A549 (cell line): ENCODE measurements at regions not wholly inside any gene's neighbourhood (a gene's known extent, or its start where the extent isn't known, plus 50 kb on each side); places are given as distances from the start of the nearest gene placed in this dataset.

ENCODE experiments used
- ATAC-seq, 2 experiments: fragments of 200-7000 bp in 1 of 2; fragments of >200 bp in 1 of 2; cut with Nextera tagmentation in 1 of 2; cut with Tn5 transposase in 1 of 2; 3 replicates each; pipeline versions ENCODE4 v1.8.0 to v1.9.1; 2018 to 2020; ENCODE audit warnings: mild to moderate bottlenecking in 1 of 2, moderate library complexity in 1 of 2
- CTCF ChIA-PET: fragments of 300-600 bp; sonication (Branson Sonifier 250); formaldehyde crosslinking; extraction: SDS; loops from one replicate; lab custom pipeline; 2021; ENCODE audit warnings: antibody characterized with exemption, inconsistent platforms; lab: Yijun Ruan, JAX
- POLR2A ChIA-PET: fragments of 350-600 bp; formaldehyde crosslinking; extraction: SDS; loops from one replicate; lab custom pipeline; 2021; ENCODE audit warnings: antibody characterized with exemption, inconsistent platforms; lab: Yijun Ruan, JAX
- DNase-seq, 2 experiments: peaks; one replicate each; pipeline versions ENCODE4 v3.0.0 to v3.0.0-alpha.2; 2011 to 2016; ENCODE audit warnings: low read depth in 1 of 2, low spot score in 1 of 2
- FAIRE-seq: peaks from 2 replicates; lab custom pipeline; 2011; peaks lifted over from hg19 to GRCh38; lab: Jason Lieb, UNC
- H3K27ac ChIP-seq, 2 experiments: fragments of >200 bp; sonication (Bioruptor Twin); formaldehyde crosslinking; 3 replicates each; pipeline ENCODE4 v1.5.1; 2016 to 2017
- H3K4me1 ChIP-seq: fragments of >200 bp; sonication (Bioruptor Twin); formaldehyde crosslinking; 3 replicates; pipeline ENCODE4 v1.6.1; 2016
- H3K4me2 ChIP-seq: fragments of >200 bp; sonication (Bioruptor Twin); formaldehyde crosslinking; 3 replicates; pipeline ENCODE4 v1.6.1; 2016
- H3K4me3 ChIP-seq: fragments of >200 bp; sonication (Bioruptor Twin); formaldehyde crosslinking; 3 replicates; pipeline ENCODE4 v1.5.1; 2016
- H3K9me3 ChIP-seq: fragments of >200 bp; sonication (Bioruptor Twin); formaldehyde crosslinking; 3 replicates; pipeline ENCODE4 v1.6.1; 2016
- BHLHE40 ChIP-seq: IDR thresholded peaks from 2 replicates; pipeline ENCODE4 v1.6.1; 2012; ENCODE audit warnings: low read depth, low read length, inconsistent platforms
- CBX2 ChIP-seq: fragments of 200-600 bp; sonication (generic); IDR thresholded peaks from 2 replicates; pipeline ENCODE4 v1.6.1; 2016; ENCODE audit warnings: low read depth, mild to moderate bottlenecking, borderline replicate concordance
- EHF ChIP-seq: fragments of 250-450 bp; sonication (Bioruptor Pico); IDR thresholded peaks from 2 replicates; pipeline ENCODE4 v1.5.0; 2020; ENCODE audit warnings: mild to moderate bottlenecking
- FOSB ChIP-seq: fragments of 250-450 bp; sonication (Bioruptor Pico); IDR thresholded peaks from 2 replicates; pipeline ENCODE4 v1.5.0; 2020; ENCODE audit warnings: mild to moderate bottlenecking, moderate library complexity
- HDAC2 ChIP-seq: fragments of 200-600 bp; sonication (generic); IDR thresholded peaks from 2 replicates; pipeline ENCODE4 v1.6.1; 2016
- HEYL ChIP-seq: fragments of 250-450 bp; sonication (Bioruptor Pico); IDR thresholded peaks from 2 replicates; pipeline ENCODE4 v1.8.0; 2021; ENCODE audit warnings: mild to moderate bottlenecking, moderate library complexity
- HOXA7 ChIP-seq: fragments of 250-450 bp; sonication (Bioruptor Pico); IDR thresholded peaks from 2 replicates; pipeline ENCODE4 v1.5.0; 2020; ENCODE audit warnings: mild to moderate bottlenecking, moderate library complexity
- HOXB5 ChIP-seq: fragments of 250-450 bp; sonication (Bioruptor Pico); IDR thresholded peaks from 2 replicates; pipeline ENCODE4 v1.5.0; 2020; ENCODE audit warnings: mild to moderate bottlenecking, moderate library complexity
- JUN ChIP-seq, 2 experiments: fragments of >200 bp; sonication (Bioruptor Twin); formaldehyde crosslinking; IDR thresholded peaks; 2 replicates in 1 of 2; 3 replicates in 1 of 2; pipeline ENCODE4 v1.6.1; 2016 to 2017
- KDM1A ChIP-seq: fragments of 200-600 bp; sonication (generic); IDR thresholded peaks from 2 replicates; pipeline ENCODE4 v1.6.1; 2016; ENCODE audit warnings: low read depth, mild to moderate bottlenecking
- MAFK ChIP-seq: fragments of 450-650 bp; IDR thresholded peaks from 2 replicates; pipeline ENCODE4 v1.6.1; 2014; ENCODE audit not compliant: partially characterized antibody
- NPAS2 ChIP-seq: fragments of 250-450 bp; sonication (Bioruptor Pico); IDR thresholded peaks from 2 replicates; pipeline ENCODE4 v1.8.0; 2022; ENCODE audit warnings: mild to moderate bottlenecking, moderate library complexity, borderline replicate concordance
- POLR2AphosphoS2 ChIP-seq: conservative IDR thresholded peaks from 2 replicates; pipeline ENCODE4 v1.6.1; 2012; ENCODE audit warnings: low read length, improper control_type of control experiment, inconsistent platforms
- RARB ChIP-seq: fragments of 250-450 bp; sonication (Bioruptor Pico); IDR thresholded peaks from 2 replicates; pipeline ENCODE4 v1.8.0; 2021; ENCODE audit warnings: mild to moderate bottlenecking, moderate library complexity
- RNF2 ChIP-seq: fragments of 200-600 bp; sonication (generic); IDR thresholded peaks from 2 replicates; pipeline ENCODE4 v1.6.1; 2016; ENCODE audit warnings: low read depth, mild to moderate bottlenecking, antibody characterized with exemption, moderate library complexity, borderline replicate concordance
- ZC3H11A ChIP-seq: fragments of 450-650 bp; IDR thresholded peaks from 2 replicates; pipeline ENCODE4 v1.6.1; 2014; ENCODE audit warnings: antibody characterized with exemption, mild to moderate bottlenecking
- WGBS: methylation state at CpG from one replicate; pipeline ENCODE4 v1.1.6; 2017; ENCODE audit errors: missing lambda C conversion rate; 5-methylcytosine and 5-hydroxymethylcytosine counted together
- TF ChIP-seq, protein P1 (sequence below): fragments of 250-450 bp; sonication (Bioruptor Pico); IDR thresholded peaks from 2 replicates; pipeline ENCODE4 v1.5.0; 2021; ENCODE audit warnings: mild to moderate bottlenecking, moderate library complexity, borderline replicate concordance
- TF ChIP-seq, protein P2 (sequence below): fragments of >200 bp; sonication (Bioruptor Twin); formaldehyde crosslinking; IDR thresholded peaks from 2 replicates; pipeline ENCODE4 v1.6.1; 2016

DNA sequence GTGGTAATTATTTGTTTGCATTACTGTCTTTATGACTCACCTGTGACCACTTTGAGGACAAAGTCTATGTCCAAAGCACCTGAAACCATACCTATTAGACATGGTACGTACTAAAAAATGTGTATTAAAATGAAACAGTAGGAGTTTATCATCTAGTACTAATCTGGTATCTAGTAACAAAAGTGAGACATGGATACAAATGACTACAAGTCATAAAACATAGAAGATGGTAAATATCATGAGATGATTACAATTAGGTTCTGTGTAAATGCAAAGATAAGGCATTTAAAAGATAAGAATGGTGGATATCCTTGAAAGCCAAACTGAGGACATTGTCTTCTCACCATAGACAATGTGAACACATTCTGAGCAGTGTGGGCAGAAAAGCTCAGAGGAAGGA lies 113.5 kb upstream of the GUCY1A2 start:
- FAIRE-seq = no peak

DNA sequence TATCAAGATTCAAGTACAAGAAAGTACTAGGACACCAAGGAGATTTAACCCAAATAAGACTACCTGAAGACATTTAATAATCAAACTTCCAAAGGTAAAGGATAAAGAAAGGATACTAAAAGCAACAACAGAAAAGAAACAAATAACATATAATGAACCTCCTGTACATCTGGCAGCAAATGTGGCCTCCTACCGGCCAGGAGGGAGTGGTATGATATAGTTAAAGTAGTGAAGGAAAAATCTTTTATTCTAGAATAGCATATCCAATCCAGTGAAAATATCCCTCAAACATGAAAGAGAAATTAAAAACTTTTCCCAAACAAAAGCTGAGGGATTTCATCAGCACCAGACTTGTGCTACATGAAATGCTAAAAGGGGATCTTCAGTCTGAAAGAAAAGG lies 104.7 kb upstream of the GUCY1A2 start:
- H3K4me3 ChIP-seq = no peak overlapping the region
- H3K4me1 ChIP-seq = no peaks in the 10 kb centered on the region
- H3K27ac ChIP-seq = no peak overlapping the region
- ChIA-PET CTCF (no interaction called here), POLR2A (no interaction called here)
- H3K9me3 ChIP-seq = no peaks in the 10 kb centered on the region
- TF ChIP-seq KDM1A = no peak
- H3K4me2 ChIP-seq = no peak overlapping the region
- 0% methylated on average over 1 of the region's 1 CpG for WGBS
- FAIRE-seq (no peak), ATAC-seq (no peak), DNase-seq (no peak)

More for the DNA sequence above, 113.5 kb upstream of the GUCY1A2 start:
- Histone ChIP-seq H3K4me2 (no peak overlapping the region), H3K4me1 (no peaks in the 10 kb centered on the region), H3K9me3 (no peaks in the 10 kb centered on the region), H3K4me3 (no peak overlapping the region)
- DNase-seq (no peak), ATAC-seq (no peak)
- no peak for TF ChIP-seq FOSB (CRISPR knock-in tag)
- TF ChIP-seq, protein P1, sequence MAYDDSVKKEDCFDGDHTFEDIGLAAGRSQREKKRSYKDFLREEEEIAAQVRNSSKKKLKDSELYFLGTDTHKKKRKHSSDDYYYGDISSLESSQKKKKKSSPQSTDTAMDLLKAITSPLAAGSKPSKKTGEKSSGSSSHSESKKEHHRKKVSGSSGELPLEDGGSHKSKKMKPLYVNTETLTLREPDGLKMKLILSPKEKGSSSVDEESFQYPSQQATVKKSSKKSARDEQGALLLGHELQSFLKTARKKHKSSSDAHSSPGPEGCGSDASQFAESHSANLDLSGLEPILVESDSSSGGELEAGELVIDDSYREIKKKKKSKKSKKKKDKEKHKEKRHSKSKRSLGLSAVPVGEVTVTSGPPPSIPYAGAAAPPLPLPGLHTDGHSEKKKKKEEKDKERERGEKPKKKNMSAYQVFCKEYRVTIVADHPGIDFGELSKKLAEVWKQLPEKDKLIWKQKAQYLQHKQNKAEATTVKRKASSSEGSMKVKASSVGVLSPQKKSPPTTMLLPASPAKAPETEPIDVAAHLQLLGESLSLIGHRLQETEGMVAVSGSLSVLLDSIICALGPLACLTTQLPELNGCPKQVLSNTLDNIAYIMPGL (CRISPR knock-in tag) = no peak
- no peak for TF ChIP-seq EHF (CRISPR knock-in tag)
- no peak for TF ChIP-seq HOXA7 (CRISPR knock-in tag)
- TF ChIP-seq POLR2AphosphoS2 = no peak
- TF ChIP-seq RNF2 = no peak
- no peak for TF ChIP-seq RARB
- TF ChIP-seq NPAS2 (CRISPR knock-in tag) = no peak
- no peak for TF ChIP-seq JUN (IDR thresholded peaks at IDR 0.05)
- TF ChIP-seq HDAC2 = no peak
- TF ChIP-seq HOXB5 (CRISPR knock-in tag) = no peak
- TF ChIP-seq HEYL = no peak
- TF ChIP-seq, all 56 proteins: peak for 0
- CTCF ChIA-PET = no interaction called here
- POLR2A ChIA-PET = no interaction called here
- 14% methylated on average over 1 of the region's 1 CpG for WGBS
- no peak overlapping the region for H3K27ac ChIP-seq

DNA sequence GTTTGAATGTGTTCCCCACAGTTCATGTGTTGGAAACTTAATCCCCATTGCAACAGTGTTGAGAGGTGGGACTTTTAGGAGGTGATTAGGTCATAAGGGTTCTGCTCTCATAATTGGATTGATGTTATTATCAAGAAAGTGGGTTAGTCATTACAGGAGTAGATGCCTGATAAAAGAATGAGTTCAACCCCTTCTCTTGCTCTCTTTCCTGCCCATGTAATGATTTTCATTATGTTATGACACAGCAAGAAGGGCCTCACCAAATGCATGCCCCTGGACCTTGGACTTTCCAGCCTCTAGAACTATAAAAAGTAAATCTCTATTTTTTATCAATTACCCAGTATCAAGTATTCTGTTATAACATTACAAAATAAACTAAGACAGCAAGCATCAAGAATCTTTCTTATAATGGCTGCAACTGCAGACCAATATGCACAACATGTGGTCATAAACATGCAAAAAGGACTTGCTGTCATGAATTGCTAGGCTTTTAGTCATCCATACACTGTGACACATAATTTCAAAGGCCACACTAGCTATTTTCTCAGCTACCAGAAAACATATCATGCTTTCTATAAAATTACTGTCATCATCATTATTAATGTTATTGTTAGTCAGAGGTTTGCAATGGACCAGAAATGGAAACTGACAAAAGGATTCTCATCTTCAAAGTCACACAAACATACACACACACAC lies 99.9 kb upstream of the GUCY1A2 start:
- no peak for TF ChIP-seq POLR2AphosphoS2
- TF ChIP-seq ZC3H11A = no peak
- TF ChIP-seq BHLHE40 = no peak
- no peak for TF ChIP-seq CBX2
- POLR2A ChIA-PET = no interaction called here
- FAIRE-seq (no peak), DNase-seq (no peak), ATAC-seq (no peak)
- Histone ChIP-seq H3K9me3 (no peaks in the 10 kb centered on the region), H3K4me3 (no peak overlapping the region), H3K27ac (no peak overlapping the region), H3K4me2 (no peak overlapping the region), H3K4me1 (no peaks in the 10 kb centered on the region)
- CTCF ChIA-PET = interaction anchor here (0.8 kb wide), 1 partner anchor 113 kb away, joined by 3 read pairs; no protein-coding TSS in a partner anchor

DNA sequence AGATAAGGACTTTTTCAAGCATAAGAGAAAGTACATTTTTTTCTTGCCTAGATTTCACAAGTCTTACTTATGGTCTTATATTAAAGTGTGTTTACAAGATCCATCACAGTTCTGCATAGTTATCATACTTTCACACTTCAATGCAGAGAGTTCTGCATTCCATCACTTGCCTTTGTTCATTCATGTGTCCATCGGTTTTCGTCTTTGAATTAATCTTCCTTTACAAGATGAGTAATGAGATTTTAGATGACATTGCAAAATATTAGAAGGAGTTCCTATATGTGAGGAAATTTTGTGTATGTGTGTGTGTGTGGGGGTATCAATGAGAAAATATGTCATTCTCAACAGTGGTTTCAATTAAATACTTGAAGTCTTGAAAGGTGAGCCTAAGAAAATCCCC lies 98.1 kb upstream of the GUCY1A2 start:
- H3K4me1 ChIP-seq = no peaks in the 10 kb centered on the region
- WGBS = 20% methylated on average over 2 of the region's 2 CpGs
- FAIRE-seq (no peak), DNase-seq (no peak), ATAC-seq (no peak)
- POLR2A ChIA-PET = no interaction called here
- H3K4me2 ChIP-seq = no peak overlapping the region
- H3K4me3 ChIP-seq = no peak overlapping the region
- no peaks in the 10 kb centered on the region for H3K9me3 ChIP-seq
- CTCF ChIA-PET = interaction anchor here (0.6 kb wide), 1 partner anchor 1040 kb away, joined by 3 read pairs; no protein-coding TSS in a partner anchor
- peak; percentile 80 for TF ChIP-seq MAFK
- TF ChIP-seq, protein P2, sequence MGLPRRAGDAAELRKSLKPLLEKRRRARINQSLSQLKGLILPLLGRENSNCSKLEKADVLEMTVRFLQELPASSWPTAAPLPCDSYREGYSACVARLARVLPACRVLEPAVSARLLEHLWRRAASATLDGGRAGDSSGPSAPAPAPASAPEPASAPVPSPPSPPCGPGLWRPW = no peak
- H3K27ac ChIP-seq = no peak overlapping the region
